ENCODE measurements at regions not wholly inside any gene's neighbourhood (a gene's known extent, or its start where the extent isn't known, plus 50 kb on each side); places are given as distances from the start of the nearest gene placed in this dataset.

- ATAC-seq, result no peak
- Histone ChIP-seq H4K20me1 (replicated peaks; ENCODE audit: control insufficient read depth, insufficient read depth, low read length) (no peaks in the 10 kb centered on the region), H3K4me3 (no peak overlapping the region), H3K79me2 (ENCODE audit: control insufficient read depth, insufficient read depth, low read length) (no peaks in the 10 kb centered on the region), H3K9me1 (ENCODE audit: control insufficient read depth, insufficient read depth, low read length) (no peaks in the 10 kb centered on the region), H2AFZ (ENCODE audit: low read depth, low read length) (no peak overlapping the region), H3K9ac (ENCODE audit: insufficient read depth in 1 of 2, low read depth in 2 of 2, low read length in 2 of 2) (no peak overlapping the region), H3K4me1 (replicated peaks in 1 of 2; ENCODE audit: control insufficient read depth in 2 of 2, insufficient read depth in 2 of 2, low read length in 2 of 2) (no peaks in the 10 kb centered on the region), H3K4me2 (ENCODE audit: insufficient read depth, low read length) (no peak overlapping the region), H3K27me3 (ENCODE audit: control insufficient read depth in 2 of 2, insufficient read depth in 2 of 2, low read length in 2 of 2) (no peaks in the 10 kb centered on the region), H3K27ac (ENCODE audit: extremely low read depth, low read depth, low read length) (no peak overlapping the region), H3K36me3 (ENCODE audit: control insufficient read depth, insufficient read depth, low read length) (no peaks in the 10 kb centered on the region), H3K9me3 (replicated peaks; ENCODE audit: control insufficient read depth, insufficient read depth, low read depth, low read length) (no peaks in the 10 kb centered on the region)
- DNase-seq (ENCODE audit: extremely low read depth in 1 of 4, low spot score in 3 of 4), result no peak
- POLR2A ChIA-PET, result no interaction called here
- TF ChIP-seq NR0B1 (IDR thresholded peaks at IDR 0.05; ENCODE audit: partially characterized antibody) (no peak), MCM2 (IDR thresholded peaks at IDR 0.05; ENCODE audit: low read depth) (no peak), CSDE1 (IDR thresholded peaks at IDR 0.05) (no peak), ETS2 (tag; IDR thresholded peaks at IDR 0.05; ENCODE audit: borderline replicate concordance, poor library complexity, severe bottlenecking) (no peak), ZFX (CRISPR knock-in tag; IDR thresholded peaks at IDR 0.05) (no peak), SMAD3 (CRISPR knock-in tag; conservative IDR thresholded peaks at IDR 0.05) (no peak), IRF1 (CRISPR knock-in tag; IDR thresholded peaks at IDR 0.05; ENCODE audit: borderline replicate concordance) (no peak), NEUROD1 (IDR thresholded peaks at IDR 0.05; ENCODE audit: borderline replicate concordance, low read depth, low read length, partially characterized antibody) (no peak), POLR3G (IDR thresholded peaks at IDR 0.05; ENCODE audit: extremely low read depth, insufficient read length, insufficient replicate concordance) (no peak), HDGF (IDR thresholded peaks at IDR 0.05) (no peak), OTX1 (CRISPR knock-in tag; IDR thresholded peaks at IDR 0.05) (no peak), KAT2B (IDR thresholded peaks at IDR 0.05; ENCODE audit: low read depth, low read length) (no peak), RBM39 (optimal IDR thresholded peaks at IDR 0.05; ENCODE audit: low read depth, low read length) (no peak), ZFPM2 (CRISPR knock-in tag; IDR thresholded peaks at IDR 0.05) (no peak), TCF3 (CRISPR knock-in tag; IDR thresholded peaks at IDR 0.05) (no peak), ZKSCAN3 (CRISPR knock-in tag; IDR thresholded peaks at IDR 0.05) (no peak)
- TF ChIP-seq, protein P1, sequence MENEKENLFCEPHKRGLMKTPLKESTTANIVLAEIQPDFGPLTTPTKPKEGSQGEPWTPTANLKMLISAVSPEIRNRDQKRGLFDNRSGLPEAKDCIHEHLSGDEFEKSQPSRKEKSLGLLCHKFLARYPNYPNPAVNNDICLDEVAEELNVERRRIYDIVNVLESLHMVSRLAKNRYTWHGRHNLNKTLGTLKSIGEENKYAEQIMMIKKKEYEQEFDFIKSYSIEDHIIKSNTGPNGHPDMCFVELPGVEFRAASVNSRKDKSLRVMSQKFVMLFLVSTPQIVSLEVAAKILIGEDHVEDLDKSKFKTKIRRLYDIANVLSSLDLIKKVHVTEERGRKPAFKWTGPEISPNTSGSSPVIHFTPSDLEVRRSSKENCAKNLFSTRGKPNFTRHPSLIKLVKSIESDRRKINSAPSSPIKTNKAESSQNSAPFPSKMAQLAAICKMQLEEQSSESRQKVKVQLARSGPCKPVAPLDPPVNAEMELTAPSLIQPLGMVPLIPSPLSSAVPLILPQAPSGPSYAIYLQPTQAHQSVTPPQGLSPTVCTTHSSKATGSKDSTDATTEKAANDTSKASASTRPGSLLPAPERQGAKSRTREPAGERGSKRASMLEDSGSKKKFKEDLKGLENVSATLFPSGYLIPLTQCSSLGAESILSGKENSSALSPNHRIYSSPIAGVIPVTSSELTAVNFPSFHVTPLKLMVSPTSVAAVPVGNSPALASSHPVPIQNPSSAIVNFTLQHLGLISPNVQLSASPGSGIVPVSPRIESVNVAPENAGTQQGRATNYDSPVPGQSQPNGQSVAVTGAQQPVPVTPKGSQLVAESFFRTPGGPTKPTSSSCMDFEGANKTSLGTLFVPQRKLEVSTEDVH (IDR thresholded peaks at IDR 0.05; ENCODE audit: low read depth, partially characterized antibody), result no peak
- WGBS (ENCODE audit: insufficient coverage, low coverage, missing lambda C conversion rate), result 22% methylated on average over 4 of the region's 4 CpGs
- intact Hi-C loops (cut with micrococcal nuclease), result no loop called here
- in situ Hi-C loops (cut with MboI), result no loop called here
- no peak for FAIRE-seq
- CTCF ChIA-PET (ENCODE audit: low intra/inter-chr PET ratio), result no interaction called here
- no TSS peak for BruUV-seq (replicated peaks)
These were observed 86.1 kb downstream of the TMEM167A start for GRCh38 chr5:82991059-82991458.
